Prostate gland (tissue), 2 donors: ENCODE measurements at regions not wholly inside any gene's neighbourhood (a gene's known extent, or its start where the extent isn't known, plus 50 kb on each side); places are given as distances from the start of the nearest gene placed in this dataset.

ENCODE experiments used
- CTCF ChIP-seq, 4 experiments: fragments of 200-600 bp in 2 of 4; fragments of 450-650 bp in 2 of 4; sonication (generic) in 2 of 4; IDR thresholded peaks; 1 replicate in 3 of 4; 2 replicates in 1 of 4; pipeline ENCODE4 v1.5.1; 2016 to 2019; ENCODE audit warnings: antibody characterized with exemption in 4 of 4, mild to moderate bottlenecking in 2 of 4, moderate library complexity in 2 of 4
- POLR2A ChIP-seq: fragments of 450-650 bp; IDR thresholded peaks from one replicate; pipeline ENCODE4 v1.6.1; 2016; ENCODE audit warnings: antibody characterized with exemption, mild to moderate bottlenecking

GRCh38 chr13:99085139-99085807, 107.4 kb upstream of the DOCK9 start:
- no peak for TF ChIP-seq CTCF (IDR thresholded peaks at IDR 0.05)
- no peak for TF ChIP-seq POLR2A
